CD4-positive, alpha-beta memory T cell (primary cell): ENCODE measurements at regions not wholly inside any gene's neighbourhood (a gene's known extent, or its start where the extent isn't known, plus 50 kb on each side); places are given as distances from the start of the nearest gene placed in this dataset.

ENCODE experiments used
- CTCF ChIA-PET: fragments of 350-600 bp; sonication (Branson Sonifier 250); formaldehyde crosslinking; loops from one replicate; lab custom pipeline; 2021; ENCODE audit warnings: inconsistent platforms; ENCODE audit not compliant: partially characterized antibody; lab: Charles Lee
- POLR2A ChIA-PET: fragments of 350-600 bp; sonication (Branson Sonifier 250); formaldehyde crosslinking; loops from one replicate; lab custom pipeline; 2021; ENCODE audit not compliant: partially characterized antibody; lab: Charles Lee
- DNase-seq, 5 donors: peaks; one replicate each; pipeline versions ENCODE4 v3.0.0 to v3.0.0-alpha.2; 2020 to 2022; ENCODE audit warnings: mixed read lengths in 1 of 5
- H3K27ac ChIP-seq: one replicate; pipeline ENCODE4 v1.7.0; 2013; ENCODE audit warnings: low read depth, low read length
- H3K27me3 ChIP-seq: 2 replicates; pipeline ENCODE4 v1.7.0; 2013; ENCODE audit warnings: mild to moderate bottlenecking, low read length, moderate library complexity; ENCODE audit not compliant: insufficient read depth
- H3K36me3 ChIP-seq: 2 replicates; pipeline ENCODE4 v1.7.0; 2013; ENCODE audit warnings: mild to moderate bottlenecking, low read length, moderate library complexity; ENCODE audit not compliant: insufficient read depth
- H3K4me1 ChIP-seq: 2 replicates; pipeline ENCODE4 v1.7.0; 2013; ENCODE audit warnings: mild to moderate bottlenecking, low read length, moderate library complexity; ENCODE audit not compliant: insufficient read depth
- H3K4me3 ChIP-seq, 2 donors: one replicate each; pipeline ENCODE4 v1.7.0; 2013; ENCODE audit warnings: low read length in 2 of 2, mild to moderate bottlenecking in 1 of 2
- H3K9me3 ChIP-seq, 2 donors: one replicate each; pipeline ENCODE4 v1.7.0; 2013; ENCODE audit warnings: low read length in 2 of 2, control low read depth in 1 of 2; ENCODE audit not compliant: control insufficient read depth in 1 of 2
- H3K27ac Mint-ChIP-seq, 7 donors: one replicate each; pipeline ENCODE4 v1.8.0; 2020 to 2021; ENCODE audit warnings: mixed read lengths in 7 of 7, mild to moderate bottlenecking in 6 of 7, inconsistent platforms in 3 of 7, moderate library complexity in 3 of 7
- H3K27me3 Mint-ChIP-seq, 2 donors: one replicate each; pipeline ENCODE4 v1.8.0; 2020 to 2021; ENCODE audit warnings: mixed read lengths in 2 of 2
- H3K36me3 Mint-ChIP-seq, 2 donors: one replicate each; pipeline ENCODE4 v1.8.0; 2020 to 2021; ENCODE audit warnings: mixed read lengths in 2 of 2, inconsistent platforms in 1 of 2, mild to moderate bottlenecking in 1 of 2
- H3K4me1 Mint-ChIP-seq, 4 donors: one replicate each; pipeline ENCODE4 v1.8.0; 2020 to 2021; ENCODE audit warnings: mixed read lengths in 4 of 4, mild to moderate bottlenecking in 1 of 4
- H3K4me3 Mint-ChIP-seq, 8 donors: one replicate each; pipeline ENCODE4 v1.8.0; 2020 to 2021; ENCODE audit warnings: mixed read lengths in 8 of 8, mild to moderate bottlenecking in 7 of 8, moderate library complexity in 6 of 8, inconsistent platforms in 3 of 8
- H3K9me3 Mint-ChIP-seq, 8 donors: one replicate each; pipeline ENCODE4 v1.8.0; 2020 to 2021; ENCODE audit warnings: mixed read lengths in 8 of 8, mild to moderate bottlenecking in 5 of 8, inconsistent platforms in 3 of 8, moderate library complexity in 1 of 8
- intact Hi-C: fragments of 100-400 bp; cut with micrococcal nuclease; formaldehyde crosslinking; loops from one replicate; pipeline ENCODE4 v1.15.1; 2023

- Histone ChIP-seq H3K4me3 (no peak overlapping the region), H3K27ac (no peak overlapping the region), H3K9me3 (no peaks in the 10 kb centered on the region), H3K36me3 (no peaks in the 10 kb centered on the region), H3K27me3 (no peaks in the 10 kb centered on the region), H3K4me1 (no peaks in the 10 kb centered on the region)
- intact Hi-C loops = no loop called here
- no peak overlapping the region for H3K27ac Mint-ChIP-seq
- H3K36me3 Mint-ChIP-seq = no peaks in the 10 kb centered on the region
- ChIA-PET POLR2A (no interaction called here), CTCF (no interaction called here)
- H3K9me3 Mint-ChIP-seq = no peaks in the 10 kb centered on the region
- no peak for DNase-seq
- H3K4me1 Mint-ChIP-seq = no peaks in the 10 kb centered on the region
- H3K4me3 Mint-ChIP-seq = no peak overlapping the region
- H3K27me3 Mint-ChIP-seq = no peaks in the 10 kb centered on the region
Observed at GRCh38 chr3:106030627-106030963, 161.8 kb upstream of the CBLB start.

- H3K27me3 ChIP-seq = no peaks in the 10 kb centered on the region
- intact Hi-C loops = no loop called here
- CTCF ChIA-PET = no interaction called here
Observed at GRCh38 chr3:106032479-106032878, 163.7 kb upstream of the CBLB start.

GRCh38 chr3:106033654-106034053, 164.8 kb upstream of the CBLB start:
- Mint-ChIP-seq H3K9me3 (peaks cover 0 to 2% (median 0%) of the 10 kb centered on the region in 8 donors), H3K27me3 (no peaks in the 10 kb centered on the region), H3K27ac (no peak overlapping the region), H3K4me3 (no peak overlapping the region), H3K4me1 (no peaks in the 10 kb centered on the region), H3K36me3 (no peaks in the 10 kb centered on the region)
- no peak overlapping the region for H3K27ac ChIP-seq
- ChIA-PET CTCF (no interaction called here), POLR2A (interaction anchor here (1.0 kb wide), 1 partner anchor 9 kb away, joined by 3 read pairs; no protein-coding TSS in a partner anchor)
- no peaks in the 10 kb centered on the region for H3K4me1 ChIP-seq
- no peaks in the 10 kb centered on the region for H3K27me3 ChIP-seq
- H3K4me3 ChIP-seq = no peak overlapping the region
- intact Hi-C loops = no loop called here
- DNase-seq = no peak
- no peaks in the 10 kb centered on the region for H3K9me3 ChIP-seq
- no peaks in the 10 kb centered on the region for H3K36me3 ChIP-seq

More at GRCh38 chr3:106032479-106032878, 163.7 kb upstream of the CBLB start:
- H3K4me1 Mint-ChIP-seq = no peaks in the 10 kb centered on the region
- H3K36me3 Mint-ChIP-seq = no peaks in the 10 kb centered on the region
- Histone ChIP-seq H3K9me3 (no peaks in the 10 kb centered on the region), H3K36me3 (no peaks in the 10 kb centered on the region), H3K4me1 (no peaks in the 10 kb centered on the region), H3K27ac (no peak overlapping the region), H3K4me3 (no peak overlapping the region)
- H3K9me3 Mint-ChIP-seq = peaks cover 0 to 2% (median 0%) of the 10 kb centered on the region in 8 donors
- no peak overlapping the region for H3K4me3 Mint-ChIP-seq
- no peaks in the 10 kb centered on the region for H3K27me3 Mint-ChIP-seq
- H3K27ac Mint-ChIP-seq = no peak overlapping the region
- POLR2A ChIA-PET = interaction anchor here (1.0 kb wide), 1 partner anchor 10 kb away, joined by 3 read pairs; no protein-coding TSS in a partner anchor
- no peak for DNase-seq

GRCh38 chr3:106034313-106034712, 165.5 kb upstream of the CBLB start:
- no peaks in the 10 kb centered on the region for H3K27me3 Mint-ChIP-seq
- Histone ChIP-seq H3K27me3 (no peaks in the 10 kb centered on the region), H3K4me3 (no peak overlapping the region), H3K27ac (no peak overlapping the region), H3K36me3 (no peaks in the 10 kb centered on the region), H3K9me3 (no peaks in the 10 kb centered on the region), H3K4me1 (no peaks in the 10 kb centered on the region)
- H3K4me1 Mint-ChIP-seq = peaks cover 0 to under 1% (median under 1%) of the 10 kb centered on the region in 4 donors
- no peak for DNase-seq
- ChIA-PET POLR2A (no interaction called here), CTCF (no interaction called here)
- intact Hi-C loops = no loop called here
- H3K27ac Mint-ChIP-seq = no peak overlapping the region
- H3K9me3 Mint-ChIP-seq = peaks cover 0 to 2% (median 0%) of the 10 kb centered on the region in 8 donors
- H3K4me3 Mint-ChIP-seq = no peak overlapping the region
- no peaks in the 10 kb centered on the region for H3K36me3 Mint-ChIP-seq

- no peak overlapping the region for H3K4me3 ChIP-seq
- H3K9me3 Mint-ChIP-seq = peaks cover 0 to 4% (median 0%) of the 10 kb centered on the region in 8 donors
- H3K36me3 ChIP-seq = no peaks in the 10 kb centered on the region
- H3K27me3 Mint-ChIP-seq = no peaks in the 10 kb centered on the region
- no peak overlapping the region for H3K27ac ChIP-seq
- ChIA-PET CTCF (no interaction called here), POLR2A (no interaction called here)
- no peaks in the 10 kb centered on the region for H3K36me3 Mint-ChIP-seq
- peaks cover 3 to 12% (median 8%) of the 10 kb centered on the region in 4 donors for H3K4me1 Mint-ChIP-seq
- H3K9me3 ChIP-seq = no peaks in the 10 kb centered on the region
- no peak overlapping the region for H3K4me3 Mint-ChIP-seq
- no peaks in the 10 kb centered on the region for H3K4me1 ChIP-seq
- intact Hi-C loops = no loop called here
- H3K27me3 ChIP-seq = no peaks in the 10 kb centered on the region
- DNase-seq = no peak
- no peak overlapping the region for H3K27ac Mint-ChIP-seq
Observed at GRCh38 chr3:106035619-106036018, 166.8 kb upstream of the CBLB start.

- Histone ChIP-seq H3K27me3 (no peaks in the 10 kb centered on the region), H3K27ac (no peak overlapping the region), H3K4me3 (no peak overlapping the region), H3K36me3 (no peaks in the 10 kb centered on the region), H3K4me1 (no peaks in the 10 kb centered on the region), H3K9me3 (no peaks in the 10 kb centered on the region)
- H3K4me3 Mint-ChIP-seq = no peak overlapping the region
- no peak overlapping the region for H3K27ac Mint-ChIP-seq
- H3K27me3 Mint-ChIP-seq = no peaks in the 10 kb centered on the region
- H3K36me3 Mint-ChIP-seq = no peaks in the 10 kb centered on the region
- CTCF ChIA-PET = no interaction called here
- POLR2A ChIA-PET = no interaction called here
- DNase-seq = no peak
- peaks cover 0 to 4% (median 0%) of the 10 kb centered on the region in 8 donors for H3K9me3 Mint-ChIP-seq
- intact Hi-C loops = no loop called here
- H3K4me1 Mint-ChIP-seq = peaks cover 3 to 12% (median 8%) of the 10 kb centered on the region in 4 donors
Observed at GRCh38 chr3:106036696-106037095, 167.9 kb upstream of the CBLB start.

- Histone ChIP-seq H3K36me3 (no peaks in the 10 kb centered on the region), H3K27ac (no peak overlapping the region), H3K4me1 (no peaks in the 10 kb centered on the region), H3K27me3 (no peaks in the 10 kb centered on the region), H3K4me3 (no peak overlapping the region), H3K9me3 (no peaks in the 10 kb centered on the region)
- intact Hi-C loops = no loop called here
- no peaks in the 10 kb centered on the region for H3K36me3 Mint-ChIP-seq
- no peak for DNase-seq
- H3K9me3 Mint-ChIP-seq = peaks cover 0 to 5% (median under 1%) of the 10 kb centered on the region in 8 donors
- H3K27me3 Mint-ChIP-seq = no peaks in the 10 kb centered on the region
- no peak overlapping the region for H3K27ac Mint-ChIP-seq
- ChIA-PET POLR2A (no interaction called here), CTCF (no interaction called here)
- no peaks in the 10 kb centered on the region for H3K4me1 Mint-ChIP-seq
- no peak overlapping the region for H3K4me3 Mint-ChIP-seq
Observed at GRCh38 chr3:106047221-106047620, 178.4 kb upstream of the CBLB start.
